GM18499 (cell line): ENCODE measurements at regions not wholly inside any gene's neighbourhood (a gene's known extent, or its start where the extent isn't known, plus 50 kb on each side); places are given as distances from the start of the nearest gene placed in this dataset.

Experiments used
- ATAC-seq: cut with Tn5 transposase; IDR thresholded peaks from one replicate; pipeline ENCODE4 v1.9.1; 2021; ENCODE audit warnings: moderate number of reproducible peaks; ENCODE audit not compliant: insufficient read depth, unreplicated experiment

DNA sequence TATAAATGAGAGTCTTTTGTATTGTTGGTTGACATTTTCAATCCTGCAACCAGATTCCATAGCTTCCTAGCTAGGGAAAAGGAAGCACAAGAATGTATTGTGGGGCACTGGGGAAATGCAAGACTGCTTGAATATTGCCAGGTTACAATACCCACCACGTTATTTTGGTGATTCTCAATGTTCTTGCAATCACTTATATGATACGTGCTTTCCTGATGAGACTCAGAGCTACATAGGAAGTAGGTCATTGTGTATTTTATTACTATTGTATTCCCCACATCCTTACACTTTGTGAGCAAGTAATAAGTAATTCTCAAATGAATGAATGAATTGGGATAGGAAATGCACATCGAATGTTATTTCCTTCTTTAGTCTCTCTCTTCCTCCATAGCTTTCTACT lies 217.1 kb upstream of the CD180 start:
- no peak for ATAC-seq

DNA sequence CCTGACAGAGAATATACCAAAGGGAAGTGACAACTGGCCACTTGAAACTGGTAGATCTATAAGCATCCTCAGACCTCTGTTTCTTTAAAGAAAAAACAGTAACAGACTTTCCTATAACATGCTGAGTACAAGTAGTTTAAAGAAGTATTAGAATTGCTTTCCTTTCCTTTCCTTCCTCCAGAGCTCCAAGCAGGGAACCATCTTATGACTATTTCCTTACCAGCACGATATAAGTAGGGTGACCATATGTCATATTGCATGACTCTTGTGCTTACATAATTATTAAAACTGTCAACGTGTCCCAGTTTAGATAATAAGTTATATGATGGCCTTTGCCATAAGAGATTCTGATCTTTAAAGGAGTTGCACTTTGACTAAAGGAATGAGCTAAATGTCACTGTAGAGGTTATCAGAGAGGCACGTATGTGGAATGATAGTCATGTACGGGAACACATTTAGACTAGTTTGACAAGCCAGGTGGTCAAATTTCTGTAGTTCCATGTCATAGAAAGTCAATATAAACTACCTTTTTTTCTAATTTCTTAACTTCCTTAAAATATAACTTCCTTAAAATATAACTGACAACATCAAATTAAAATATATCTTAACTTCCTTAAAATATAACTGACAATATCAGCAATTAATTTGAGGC lies 212.7 kb upstream of the CD180 start:
- no peak for ATAC-seq

DNA sequence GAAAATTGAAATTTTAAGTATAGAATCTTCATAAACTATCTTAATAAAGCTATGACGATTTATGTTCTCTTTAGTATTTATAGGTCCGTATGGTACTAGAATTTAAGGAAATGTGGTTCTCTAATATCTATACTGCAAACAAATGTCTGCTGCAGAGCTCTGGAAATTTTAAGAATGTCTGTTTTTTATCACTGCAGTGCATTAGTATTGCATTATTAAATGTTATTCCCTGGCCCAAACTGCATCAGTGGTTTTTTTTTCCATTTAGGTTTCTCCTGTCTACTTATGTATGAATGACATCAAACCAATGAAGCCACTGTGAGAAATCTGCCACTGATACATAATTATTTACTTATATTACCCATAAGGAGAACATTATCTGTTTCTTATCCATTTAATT lies 211.4 kb upstream of the CD180 start:
- ATAC-seq, result no peak

DNA sequence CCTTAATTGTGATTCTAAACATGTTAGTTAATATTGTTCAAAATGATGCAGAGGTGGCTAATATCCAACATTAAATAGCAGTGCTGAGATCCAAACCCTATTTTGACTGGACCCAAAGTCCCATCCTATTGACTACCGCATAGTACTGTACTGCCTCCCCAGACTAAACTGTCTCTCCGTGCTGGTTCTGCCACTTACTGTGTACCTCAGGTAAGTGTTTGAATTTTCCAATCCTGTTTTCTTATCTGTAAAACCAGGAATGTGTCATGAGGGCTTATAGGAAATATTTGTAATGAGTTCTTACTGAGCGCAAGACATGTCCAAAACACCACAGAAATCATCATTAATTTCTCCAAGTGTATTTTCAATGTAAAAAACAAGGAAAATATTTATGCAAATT lies 209.2 kb upstream of the CD180 start:
- ATAC-seq, result no peak

DNA sequence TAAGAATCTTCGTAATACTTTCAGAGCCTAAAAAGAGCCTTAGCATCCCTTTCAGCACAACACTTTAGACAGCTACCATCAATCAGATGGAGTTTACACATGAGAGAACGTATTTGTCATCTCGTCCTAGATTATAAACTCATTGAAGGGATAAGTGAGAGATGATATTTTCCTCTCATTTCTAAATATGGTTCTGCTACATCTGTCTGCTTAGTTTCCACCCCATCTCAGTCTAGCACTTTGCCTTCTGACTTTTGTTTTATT lies 208.4 kb upstream of the CD180 start:
- no peak for ATAC-seq

DNA sequence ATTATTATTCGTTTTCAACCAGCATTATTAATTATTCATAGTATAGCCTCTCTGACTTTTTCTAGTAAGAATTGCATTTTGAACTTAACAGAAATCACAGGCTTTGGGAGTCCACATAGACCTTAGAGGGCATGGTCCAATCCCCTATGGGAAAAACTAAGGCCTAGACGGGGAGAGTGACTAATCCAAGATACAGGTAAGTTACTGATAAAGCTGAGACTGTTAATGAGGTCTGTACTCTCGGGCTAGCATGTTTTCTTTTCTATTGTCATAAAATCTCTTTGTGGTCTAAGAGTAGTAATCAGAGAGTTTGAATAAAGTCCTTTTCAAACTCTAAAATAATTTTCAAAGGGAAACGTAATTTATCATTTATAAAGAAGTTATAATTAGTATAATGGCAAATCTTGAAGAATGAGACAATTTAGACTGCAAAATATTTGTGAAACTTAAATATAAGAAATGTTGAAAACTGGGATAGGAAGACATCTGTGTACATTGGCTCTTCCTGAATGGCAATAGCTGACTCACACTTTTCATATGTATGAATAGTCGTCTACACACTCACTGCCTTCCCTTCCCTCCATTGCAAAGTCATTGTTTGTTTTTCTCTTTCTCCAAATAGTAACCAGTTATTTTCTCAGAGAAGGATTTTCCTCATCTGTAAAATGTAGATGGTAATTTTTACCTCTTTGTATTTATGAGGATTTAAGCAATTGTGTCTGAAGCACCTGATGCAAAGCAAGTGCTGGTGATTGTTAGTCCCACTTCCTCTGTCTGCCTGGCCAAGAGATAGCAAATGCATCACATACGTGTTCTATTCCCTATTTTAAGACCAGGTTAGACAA lies 207.9 kb upstream of the CD180 start:
- no peak for ATAC-seq

DNA sequence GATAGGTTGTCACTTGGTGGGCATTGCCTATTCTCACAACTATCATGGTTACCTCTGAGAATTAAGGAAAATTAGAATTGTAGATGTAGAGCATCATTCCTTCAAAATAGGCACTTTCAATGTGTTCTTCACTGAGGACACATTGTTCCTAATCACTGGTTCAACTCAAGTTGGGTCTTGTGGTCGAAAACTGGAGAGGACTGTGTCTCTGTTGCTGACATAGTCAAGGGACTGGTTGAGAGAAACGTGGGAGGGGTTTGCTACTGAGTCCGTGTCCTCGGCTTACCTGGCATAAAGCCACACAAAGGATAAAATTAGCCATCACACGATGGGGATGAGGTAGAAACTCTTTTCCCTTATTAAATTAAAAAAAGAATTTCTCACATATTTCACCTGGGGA lies 205.9 kb upstream of the CD180 start:
- ATAC-seq, result no peak

DNA sequence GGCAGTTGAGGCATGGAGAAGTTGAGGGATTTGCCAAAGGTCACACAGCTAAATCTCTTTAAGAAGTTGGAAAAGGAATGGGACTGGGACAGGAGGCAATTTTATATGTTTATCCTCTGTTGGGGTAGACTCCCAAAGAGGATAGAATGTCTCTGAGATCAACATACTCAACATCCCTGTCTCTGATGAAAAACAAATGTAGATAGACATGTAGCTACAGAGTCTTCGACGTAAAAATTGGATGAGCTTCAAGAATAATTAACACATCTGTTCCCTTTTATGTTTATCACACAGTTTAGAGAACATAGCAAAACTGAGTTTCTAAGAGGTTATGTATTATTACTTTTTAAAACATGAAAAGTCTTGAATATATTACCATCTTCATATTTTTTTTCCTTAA lies 204.6 kb upstream of the CD180 start:
- ATAC-seq, result no peak

DNA sequence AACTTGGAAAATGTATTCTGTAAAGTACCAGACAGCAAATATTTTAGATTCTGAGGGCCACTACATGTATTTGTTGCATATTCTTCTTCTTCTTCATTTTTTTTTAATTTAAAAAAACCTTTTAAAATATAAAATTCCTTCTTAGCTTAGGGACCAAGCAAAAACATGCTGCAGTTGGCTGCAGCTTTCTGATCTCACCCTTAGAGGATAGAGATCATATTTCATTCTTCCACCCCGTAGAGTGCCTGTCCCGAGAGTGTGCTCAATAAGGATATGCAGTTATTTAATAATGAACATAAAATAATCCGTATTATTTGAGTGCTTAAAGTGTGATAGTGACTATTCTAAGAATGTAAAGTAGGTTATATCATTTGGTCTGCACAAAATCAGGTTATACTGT lies 204.2 kb upstream of the CD180 start:
- ATAC-seq, result no peak

DNA sequence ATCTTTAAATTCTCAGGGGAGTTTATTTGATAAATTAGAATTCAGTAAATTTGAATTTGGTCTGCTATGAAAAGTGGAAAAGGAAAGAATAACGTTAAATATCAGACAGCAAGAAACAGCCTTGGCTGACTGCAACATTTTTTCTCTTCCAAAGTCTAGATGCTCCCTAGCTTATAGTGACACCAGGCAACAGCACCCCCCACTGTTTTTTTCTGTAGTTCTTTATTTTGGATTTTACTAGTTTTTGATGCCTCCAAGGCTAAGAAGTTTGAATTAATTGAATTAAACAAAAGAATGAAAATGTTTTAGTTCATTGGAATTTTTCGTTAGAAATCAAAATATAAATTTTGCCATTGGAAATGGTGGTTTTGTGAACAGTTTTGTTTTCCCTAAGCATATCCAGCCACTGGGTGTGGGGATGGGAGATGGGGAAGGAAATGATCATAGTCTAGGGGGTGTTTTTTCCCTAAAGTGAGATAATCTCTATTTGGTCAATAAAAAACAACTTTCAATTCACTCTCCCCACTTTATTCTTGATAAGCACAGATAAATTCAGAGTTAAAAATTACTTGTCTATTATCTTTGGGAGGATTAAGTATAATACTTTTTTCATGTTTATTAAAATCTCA lies 199.3 kb upstream of the CD180 start:
- ATAC-seq, result no peak

DNA sequence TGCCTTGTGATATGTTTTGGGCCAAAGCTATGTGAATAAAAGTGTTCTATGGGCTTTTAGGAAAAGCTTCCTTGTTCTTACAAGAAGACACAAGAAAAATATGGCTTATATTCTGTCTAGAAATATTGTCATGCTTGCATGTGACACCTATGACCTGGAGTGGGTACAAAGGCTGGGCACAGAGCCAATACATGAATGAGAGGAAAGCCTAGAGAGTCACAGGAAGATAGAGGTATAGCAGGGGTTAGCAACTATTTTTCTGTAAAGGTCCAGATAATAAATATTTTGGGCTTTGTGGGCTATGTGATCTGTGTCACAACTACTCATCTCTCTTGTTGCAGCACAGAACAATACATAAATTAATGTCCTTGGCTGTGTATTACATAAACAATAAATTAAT lies 196.6 kb upstream of the CD180 start:
- ATAC-seq, result no peak

DNA sequence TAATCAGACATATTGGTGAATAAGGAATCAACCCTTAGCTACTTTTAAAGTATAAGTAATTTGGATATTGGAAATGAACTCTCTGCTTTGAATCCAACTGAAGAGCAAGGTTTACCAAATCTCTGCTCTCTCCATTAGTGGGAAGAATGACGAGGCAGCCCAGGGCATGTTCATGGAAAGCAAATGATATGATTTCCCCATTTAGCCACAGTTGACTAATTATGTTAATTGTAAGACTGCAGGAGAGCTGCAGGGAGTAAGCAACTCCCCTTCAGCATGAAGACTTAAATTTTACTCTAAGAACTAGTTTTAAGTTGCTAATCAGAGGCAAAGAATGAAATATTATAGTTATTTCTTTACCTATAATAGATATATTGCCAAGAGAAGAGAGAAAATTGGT lies 194.3 kb upstream of the CD180 start:
- ATAC-seq, result no peak

DNA sequence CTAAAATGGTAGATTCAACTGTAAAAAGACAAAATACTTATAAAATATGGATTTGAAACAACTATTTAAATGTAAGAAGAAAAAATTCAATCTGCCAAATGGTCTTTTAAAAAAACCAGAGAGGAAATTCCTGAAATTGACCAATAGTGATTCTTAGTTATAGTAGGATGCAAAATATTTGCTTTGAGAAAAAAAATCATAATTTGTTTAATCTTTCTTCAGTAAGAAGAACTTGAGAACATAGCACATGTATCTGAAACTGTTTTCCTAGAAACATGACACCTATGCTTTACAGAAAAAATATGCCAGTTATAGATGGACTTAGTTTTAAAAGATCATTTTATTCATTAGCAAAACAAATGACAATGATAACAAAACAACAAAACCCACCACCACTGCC lies 186.9 kb upstream of the CD180 start:
- no peak for ATAC-seq

DNA sequence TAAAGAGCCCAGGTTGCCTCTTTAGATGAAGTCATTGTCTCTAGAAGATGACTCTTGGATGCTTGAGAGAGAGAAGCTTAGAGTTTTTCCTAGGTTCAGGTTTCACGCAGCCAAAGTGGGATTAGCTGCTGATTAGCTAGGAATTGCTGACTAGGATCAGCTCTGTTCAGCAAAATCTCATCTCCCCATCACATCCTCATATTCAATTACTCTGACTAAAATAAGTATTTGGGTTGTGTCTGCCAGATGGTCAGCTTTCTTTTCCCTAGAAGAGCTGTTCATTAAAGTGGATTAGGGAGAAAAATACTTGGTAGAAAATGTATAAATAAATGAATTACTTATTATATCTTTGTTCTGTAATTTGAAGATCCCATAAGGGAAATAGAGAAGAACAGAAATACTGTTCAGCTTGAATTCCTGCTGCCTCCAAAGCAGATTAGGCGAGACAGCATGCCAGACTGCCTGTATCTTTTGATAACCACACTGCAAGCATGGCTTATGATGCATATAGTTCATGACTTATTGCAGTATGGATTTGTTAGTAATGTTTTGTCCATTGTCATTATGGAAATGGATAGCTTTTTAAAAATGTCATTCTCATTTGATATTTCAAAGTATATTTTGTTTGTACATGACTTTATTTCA lies 184.8 kb upstream of the CD180 start:
- ATAC-seq, result no peak

DNA sequence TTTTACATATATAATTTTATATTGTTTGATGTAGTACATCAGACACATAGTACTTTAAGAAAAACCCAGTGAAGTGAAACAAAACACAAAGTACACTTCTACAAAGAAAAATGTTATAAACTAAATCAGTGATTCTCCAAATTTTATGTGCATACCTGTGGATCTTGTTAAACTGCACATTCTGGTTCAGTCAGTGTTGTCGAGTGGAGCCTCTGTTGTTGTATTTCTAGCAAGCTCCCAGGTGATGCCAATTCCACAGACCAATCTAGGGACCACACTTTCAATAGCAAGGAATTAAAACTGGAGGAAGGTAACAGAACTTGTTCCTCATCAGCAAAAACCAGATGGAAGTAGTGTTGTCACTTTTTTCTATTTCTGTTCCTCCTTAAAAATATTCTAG lies 183.8 kb upstream of the CD180 start:
- no peak for ATAC-seq

DNA sequence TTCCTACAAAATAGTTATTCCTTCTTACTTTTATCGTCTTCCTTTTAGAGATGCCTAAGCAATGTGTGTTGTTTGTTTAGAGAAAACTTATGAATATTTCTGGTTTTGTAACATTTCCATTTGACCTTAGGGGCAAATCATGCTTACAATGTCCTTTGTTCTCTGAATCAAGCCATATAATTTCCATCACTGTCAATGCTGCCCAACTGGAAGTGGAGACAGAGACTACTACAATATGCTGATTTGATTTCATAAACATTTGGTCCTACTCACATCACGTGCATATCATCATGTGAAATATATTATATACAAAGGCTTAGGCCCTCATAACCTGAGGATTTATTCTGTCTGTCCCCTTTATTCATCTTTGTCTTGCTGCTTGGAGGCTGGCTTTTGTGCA lies 183.2 kb upstream of the CD180 start:
- no peak for ATAC-seq

DNA sequence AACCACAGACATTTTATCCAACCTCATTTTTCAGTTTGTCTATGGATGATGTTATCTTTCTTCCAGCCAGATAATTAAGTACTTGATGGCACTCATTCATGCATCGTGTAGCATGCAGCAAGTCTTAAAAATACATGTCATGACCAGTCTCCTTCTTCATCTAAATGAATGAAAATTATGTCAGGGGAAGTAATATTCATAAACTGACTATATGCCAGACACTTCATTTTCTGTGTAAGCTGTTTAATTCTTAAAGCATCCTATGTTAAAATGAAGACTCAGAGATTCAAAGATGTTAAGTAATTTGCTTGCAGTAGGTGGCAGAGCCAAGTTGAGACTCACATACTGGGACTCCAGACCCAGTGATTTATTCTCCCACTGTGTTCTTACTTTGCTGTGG lies 181.7 kb upstream of the CD180 start:
- no peak for ATAC-seq

DNA sequence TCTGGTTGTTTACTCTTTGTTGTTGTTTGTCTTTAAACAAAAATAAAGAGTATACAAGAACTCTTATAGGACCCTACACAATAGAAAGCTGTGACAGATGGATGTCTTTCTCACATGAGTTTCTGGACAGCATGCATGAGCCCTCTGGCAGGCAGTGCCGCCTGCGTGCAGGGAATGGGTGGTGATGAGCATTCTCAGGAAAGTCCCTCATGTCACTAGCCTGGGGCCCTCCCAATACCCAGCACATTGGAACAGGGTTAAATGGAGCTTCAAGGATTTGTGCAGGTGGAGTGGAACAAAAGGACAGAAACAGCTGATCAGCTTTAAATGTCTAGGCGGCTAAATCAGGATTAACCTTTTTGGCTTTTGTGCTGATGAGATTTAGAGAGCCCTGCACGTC lies 181.0 kb upstream of the CD180 start:
- no peak for ATAC-seq

DNA sequence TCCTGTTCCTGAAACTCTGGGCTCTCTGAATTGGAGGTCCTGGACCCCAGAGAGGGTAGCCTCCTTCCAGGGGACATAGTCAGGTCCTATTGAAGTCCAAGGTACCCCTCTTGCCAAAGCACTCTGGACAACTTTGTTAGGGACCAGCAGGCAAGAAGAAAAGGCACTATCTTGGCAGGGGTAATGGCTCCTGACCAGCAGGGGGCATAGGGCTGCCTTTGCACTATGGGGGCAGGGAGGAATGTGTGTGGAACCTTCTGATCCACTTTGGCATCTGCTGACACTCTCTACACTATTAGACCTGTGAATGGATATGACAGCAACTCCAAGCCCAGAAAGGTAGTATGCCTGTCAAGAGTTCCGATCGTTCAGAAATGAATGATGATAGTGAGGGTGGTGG lies 179.0 kb upstream of the CD180 start:
- ATAC-seq, result no peak

DNA sequence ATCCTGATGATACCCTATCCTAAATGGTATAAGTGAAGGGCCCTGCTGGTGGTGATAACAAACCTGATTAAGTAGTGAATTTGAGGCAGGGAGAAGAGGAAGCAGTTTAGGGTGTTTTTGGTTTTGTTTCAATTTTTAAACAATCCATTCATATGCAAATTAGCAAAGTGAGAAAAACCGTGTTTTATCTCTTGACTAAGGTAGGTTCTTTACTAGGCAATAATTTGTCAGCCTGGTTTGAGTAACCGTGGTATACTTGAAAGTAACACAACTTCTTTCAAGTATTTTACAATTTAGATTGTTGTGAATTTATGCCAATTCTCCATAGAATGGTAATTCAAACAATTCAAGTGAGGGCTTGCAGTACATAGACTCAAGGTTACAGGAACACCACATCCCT lies 177.8 kb upstream of the CD180 start:
- no peak for ATAC-seq

DNA sequence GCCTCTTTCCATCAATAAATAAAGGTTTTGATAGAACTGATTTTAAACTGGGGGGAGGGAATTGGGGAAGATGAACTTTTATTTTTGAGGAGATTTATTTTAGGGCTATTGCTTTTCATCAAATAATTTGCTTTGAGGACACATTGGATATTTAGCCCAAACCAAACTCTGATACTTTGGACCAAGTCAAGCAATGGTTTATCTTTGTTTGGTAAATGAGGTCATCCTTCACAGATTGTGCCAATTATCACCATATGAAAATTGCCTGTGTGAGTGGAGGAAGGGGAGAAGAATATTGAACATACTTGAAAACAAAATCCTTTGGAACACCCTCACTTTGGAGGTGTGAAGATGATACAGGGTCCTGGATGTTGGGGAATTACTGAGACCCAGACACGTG lies 176.9 kb upstream of the CD180 start:
- no peak for ATAC-seq

DNA sequence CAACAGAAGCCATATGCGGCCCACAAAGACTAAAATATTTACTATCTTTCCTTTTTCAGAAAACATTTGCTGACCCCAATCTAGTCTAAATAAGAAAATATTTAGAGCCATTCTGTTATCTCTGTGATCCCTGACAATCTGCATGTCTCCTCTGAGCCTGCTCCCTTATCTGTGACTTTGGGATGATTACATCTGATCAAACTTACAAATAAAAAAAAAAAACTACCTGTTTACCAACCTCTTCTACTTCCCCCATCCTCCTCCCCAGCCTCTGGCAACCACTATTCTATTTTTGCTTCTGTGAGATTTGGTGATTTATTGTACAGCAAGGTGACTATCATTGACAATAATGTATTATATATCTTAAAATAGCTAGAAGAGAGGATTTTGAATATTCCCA lies 176.3 kb upstream of the CD180 start:
- no peak for ATAC-seq
